Calu3 (cell line): ENCODE measurements at regions not wholly inside any gene's neighbourhood (a gene's known extent, or its start where the extent isn't known, plus 50 kb on each side); places are given as distances from the start of the nearest gene placed in this dataset.

Source experiments
- BruUV-seq: library from RNA; stranded (reverse); fragments of 400-500 nt; replicated peaks from 2 replicates; lab custom pipeline; 2021; lab: Mats Ljungman, UMichigan
- CTCF ChIA-PET: fragments of 300-600 bp; sonication (Branson Sonifier 250); formaldehyde crosslinking; loops from one replicate; lab custom pipeline; 2022; ENCODE audit warnings: antibody characterized with exemption; lab: Charles Lee
- DNase-seq: peaks from one replicate; pipeline ENCODE4 v3.0.0; 2022
- H3K27ac Mint-ChIP-seq: one replicate; pipeline ENCODE4 v1.8.0; 2022; ENCODE audit warnings: mixed read lengths; ENCODE audit not compliant: unreplicated experiment
- H3K27me3 Mint-ChIP-seq: one replicate; pipeline ENCODE4 v1.8.0; 2022; ENCODE audit warnings: mixed read lengths; ENCODE audit not compliant: unreplicated experiment
- H3K36me3 Mint-ChIP-seq: one replicate; pipeline ENCODE4 v1.8.0; 2022; ENCODE audit warnings: mild to moderate bottlenecking, moderate library complexity, mixed read lengths; ENCODE audit not compliant: insufficient read depth, unreplicated experiment
- H3K4me1 Mint-ChIP-seq: one replicate; pipeline ENCODE4 v1.8.0; 2022; ENCODE audit warnings: mild to moderate bottlenecking, low read depth, mixed read lengths; ENCODE audit not compliant: unreplicated experiment
- H3K4me3 Mint-ChIP-seq: one replicate; pipeline ENCODE4 v1.8.0; 2022; ENCODE audit warnings: mild to moderate bottlenecking, low read depth, moderate library complexity, mixed read lengths; ENCODE audit not compliant: unreplicated experiment
- H3K9me3 Mint-ChIP-seq: one replicate; pipeline ENCODE4 v1.8.0; 2022; ENCODE audit warnings: low read depth, mixed read lengths; ENCODE audit not compliant: unreplicated experiment
- intact Hi-C: fragments of 100-400 bp; cut with micrococcal nuclease; formaldehyde crosslinking; loops from one replicate; pipeline ENCODE4 v1.10.0; 2022; ENCODE audit not compliant: unreplicated experiment
- TF ChIP-seq, protein P1 (sequence below): fragments of 200-600 bp; IDR thresholded peaks from one replicate; pipeline ENCODE4 v1.8.0; 2022; ENCODE audit warnings: antibody characterized with exemption; ENCODE audit not compliant: unreplicated experiment

DNA sequence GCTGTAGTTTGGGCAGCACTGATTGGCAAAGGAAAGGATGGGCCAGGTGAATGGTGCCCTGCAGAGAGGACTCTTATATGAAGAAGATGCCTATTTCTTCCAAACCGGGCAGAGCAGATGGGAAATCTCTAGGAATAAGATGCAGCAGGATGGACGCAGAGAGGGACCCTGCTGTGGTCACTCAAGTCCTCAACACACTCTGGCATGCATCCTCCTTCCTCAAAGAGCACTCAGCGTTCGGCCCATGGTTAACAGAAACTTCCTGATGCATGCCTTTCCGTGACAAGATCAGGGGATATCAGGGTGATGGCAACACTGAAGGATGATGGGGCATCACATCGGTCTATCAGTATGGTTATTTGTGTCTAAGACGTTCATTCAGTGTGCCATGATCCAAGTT is 232.7 kb downstream of the TTC32 start:
- no peak overlapping the region for H3K27ac Mint-ChIP-seq
- H3K27me3 Mint-ChIP-seq: no peaks in the 10 kb centered on the region
- TF ChIP-seq, protein P1, sequence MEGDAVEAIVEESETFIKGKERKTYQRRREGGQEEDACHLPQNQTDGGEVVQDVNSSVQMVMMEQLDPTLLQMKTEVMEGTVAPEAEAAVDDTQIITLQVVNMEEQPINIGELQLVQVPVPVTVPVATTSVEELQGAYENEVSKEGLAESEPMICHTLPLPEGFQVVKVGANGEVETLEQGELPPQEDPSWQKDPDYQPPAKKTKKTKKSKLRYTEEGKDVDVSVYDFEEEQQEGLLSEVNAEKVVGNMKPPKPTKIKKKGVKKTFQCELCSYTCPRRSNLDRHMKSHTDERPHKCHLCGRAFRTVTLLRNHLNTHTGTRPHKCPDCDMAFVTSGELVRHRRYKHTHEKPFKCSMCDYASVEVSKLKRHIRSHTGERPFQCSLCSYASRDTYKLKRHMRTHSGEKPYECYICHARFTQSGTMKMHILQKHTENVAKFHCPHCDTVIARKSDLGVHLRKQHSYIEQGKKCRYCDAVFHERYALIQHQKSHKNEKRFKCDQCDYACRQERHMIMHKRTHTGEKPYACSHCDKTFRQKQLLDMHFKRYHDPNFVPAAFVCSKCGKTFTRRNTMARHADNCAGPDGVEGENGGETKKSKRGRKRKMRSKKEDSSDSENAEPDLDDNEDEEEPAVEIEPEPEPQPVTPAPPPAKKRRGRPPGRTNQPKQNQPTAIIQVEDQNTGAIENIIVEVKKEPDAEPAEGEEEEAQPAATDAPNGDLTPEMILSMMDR: no peak
- H3K4me1 Mint-ChIP-seq: peaks cover 21% of the 10 kb centered on the region
- BruUV-seq: no TSS peak
- CTCF ChIA-PET: no interaction called here
- intact Hi-C loops: loop anchor here (5.0 to 10.0 kb wide), 2 partner anchors 193 to 914 kb away; no protein-coding TSS in a partner anchor
- DNase-seq: no peak
- H3K9me3 Mint-ChIP-seq: no peaks in the 10 kb centered on the region
- no peak overlapping the region for H3K4me3 Mint-ChIP-seq
- H3K36me3 Mint-ChIP-seq: no peaks in the 10 kb centered on the region

DNA sequence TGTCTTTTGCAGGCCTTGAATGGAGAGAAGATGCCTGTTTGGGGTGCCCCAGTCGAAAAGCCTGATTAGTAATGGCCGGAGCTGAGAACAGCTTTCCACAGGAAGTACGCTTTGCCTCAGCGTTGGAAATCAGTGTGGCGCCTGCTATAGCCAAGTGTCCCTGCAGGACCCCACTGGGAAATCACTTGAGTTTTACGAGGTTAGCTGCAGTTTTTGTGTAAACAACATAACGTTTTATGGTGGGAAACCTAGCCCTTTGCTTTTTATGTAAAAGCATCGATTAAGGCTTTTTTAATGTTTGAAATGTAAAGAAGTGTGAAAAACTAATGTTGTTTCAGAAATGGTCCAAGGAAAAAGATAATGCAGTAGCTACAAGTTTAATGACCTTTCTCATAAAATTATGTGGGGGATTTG is 234.2 kb downstream of the TTC32 start:
- TF ChIP-seq, protein P1: no peak
- Mint-ChIP-seq H3K4me3 (no peak overlapping the region), H3K9me3 (no peaks in the 10 kb centered on the region), H3K27me3 (no peaks in the 10 kb centered on the region), H3K27ac (no peak overlapping the region), H3K36me3 (no peaks in the 10 kb centered on the region), H3K4me1 (peaks cover 25% of the 10 kb centered on the region)
- no TSS peak for BruUV-seq
- CTCF ChIA-PET: interaction anchor here (1.8 to 1.9 kb wide), 2 partner anchors 298 to 317 kb away, joined by 5 to 8 read pairs; no protein-coding TSS in a partner anchor
- no peak for DNase-seq
- intact Hi-C loops: loop anchor here (1.0 to 10.0 kb wide), 5 partner anchors 127 to 913 kb away; no protein-coding TSS in a partner anchor

DNA sequence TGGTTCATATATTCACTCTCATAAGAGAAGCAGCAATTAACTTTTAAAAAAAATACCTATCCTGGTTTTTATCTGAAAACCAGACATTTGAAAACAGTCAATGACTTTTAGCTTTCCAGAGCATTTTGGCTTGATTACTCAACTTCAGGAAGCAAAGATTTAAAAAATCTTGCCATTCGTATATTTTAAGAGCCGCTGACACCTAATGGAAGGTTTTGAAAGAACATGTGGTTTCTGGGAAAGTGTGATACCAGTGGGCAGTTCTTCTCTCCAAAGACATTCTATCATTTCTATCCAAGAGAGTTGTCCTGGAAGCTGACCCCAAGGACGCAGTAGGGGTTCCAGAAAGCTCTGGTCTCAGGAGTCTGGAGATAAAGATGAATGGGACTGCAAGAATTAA is 234.7 kb downstream of the TTC32 start:
- no TSS peak for BruUV-seq
- Mint-ChIP-seq H3K36me3 (no peaks in the 10 kb centered on the region), H3K9me3 (no peaks in the 10 kb centered on the region), H3K27me3 (no peaks in the 10 kb centered on the region), H3K4me3 (no peak overlapping the region), H3K4me1 (peaks cover 25% of the 10 kb centered on the region), H3K27ac (no peak overlapping the region)
- DNase-seq: no peak
- CTCF ChIA-PET: interaction anchor here (1.8 to 1.9 kb wide), 2 partner anchors 298 to 317 kb away, joined by 5 to 8 read pairs; no protein-coding TSS in a partner anchor
- intact Hi-C loops: loop anchor here (1.0 to 10.0 kb wide), 5 partner anchors 126 to 912 kb away; no protein-coding TSS in a partner anchor
- TF ChIP-seq, protein P1: no peak

DNA sequence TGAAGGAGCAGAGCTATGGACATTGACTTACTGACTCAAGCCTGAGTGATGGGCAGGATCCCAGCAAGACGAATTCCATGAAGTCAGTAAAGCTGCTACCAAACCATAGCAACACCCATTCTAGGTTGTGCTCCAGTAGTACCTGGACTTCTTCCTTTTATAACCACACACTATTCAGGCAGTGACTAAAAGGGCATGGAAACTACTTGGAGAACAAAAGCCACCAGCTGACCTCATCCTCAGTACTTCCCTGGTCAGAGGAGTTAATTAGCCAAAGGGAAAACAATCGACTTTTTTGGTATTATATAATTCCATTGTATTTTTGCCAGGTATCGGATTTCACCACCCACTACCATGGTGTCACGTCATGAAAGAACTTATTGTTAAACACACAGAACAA is 237.1 kb downstream of the TTC32 start:
- no TSS peak for BruUV-seq
- H3K4me3 Mint-ChIP-seq: no peak overlapping the region
- DNase-seq: no peak
- intact Hi-C loops: loop anchor here (2.0 to 10.0 kb wide), 3 partner anchors 198 to 910 kb away; no protein-coding TSS in a partner anchor
- TF ChIP-seq, protein P1: no peak
- no peaks in the 10 kb centered on the region for H3K27me3 Mint-ChIP-seq
- peaks cover 25% of the 10 kb centered on the region for H3K4me1 Mint-ChIP-seq
- no peaks in the 10 kb centered on the region for H3K9me3 Mint-ChIP-seq
- no peaks in the 10 kb centered on the region for H3K36me3 Mint-ChIP-seq
- CTCF ChIA-PET: interaction anchor here (0.5 to 2.2 kb wide), 3 partner anchors 15 to 306 kb away, joined by 3 to 6 read pairs (median 4); partner anchors contain the start of gene OSR1
- no peak overlapping the region for H3K27ac Mint-ChIP-seq
